Stimulated activated CD4-positive, alpha-beta T cell treated with anti-CD3 and anti-CD28 coated beads, Interleukin-4, amount 100 ng/mL, for 1 hour (primary cell): ENCODE measurements at regions not wholly inside any gene's neighbourhood (a gene's known extent, or its start where the extent isn't known, plus 50 kb on each side); places are given as distances from the start of the nearest gene placed in this dataset.
"Not testable (repeated sequence)": the region's sequence is repeated elsewhere in the genome, so short reads cannot be mapped to it uniquely, and the experiment has no call there.

ENCODE experiments used
- DNase-seq: peaks from one replicate; pipeline ENCODE4 v3.0.0-alpha.2; 2020

- DNase-seq = not testable (repeated sequence)
Observed at GRCh38 chr14:105682442-105682841, 156.1 kb downstream of the TMEM121 start.

GRCh38 chr14:105682956-105683570, 156.7 kb downstream of the TMEM121 start:
- DNase-seq = no peak

GRCh38 chr14:105684056-105684455, 157.7 kb downstream of the TMEM121 start:
- not testable (repeated sequence) for DNase-seq

- not testable (repeated sequence) for DNase-seq
Observed at GRCh38 chr14:105684597-105684996, 158.2 kb downstream of the TMEM121 start.

- DNase-seq = no peak
Observed at GRCh38 chr14:105685003-105685402, 158.6 kb downstream of the TMEM121 start.

- DNase-seq = not testable (repeated sequence)
Observed at GRCh38 chr14:105685605-105686004, 159.2 kb downstream of the TMEM121 start.

GRCh38 chr14:105686050-105686449, 159.7 kb downstream of the TMEM121 start:
- not testable (repeated sequence) for DNase-seq

- DNase-seq = not testable (repeated sequence)
Observed at GRCh38 chr14:105686462-105687170, 160.2 kb downstream of the TMEM121 start.

GRCh38 chr14:105687171-105688022, 161.0 kb downstream of the TMEM121 start:
- DNase-seq = not testable (repeated sequence)

- DNase-seq = not testable (repeated sequence)
Observed at GRCh38 chr14:105688023-105688351, 161.6 kb downstream of the TMEM121 start.

GRCh38 chr14:105688664-105689221, 162.4 kb downstream of the TMEM121 start:
- not testable (repeated sequence) for DNase-seq

- no peak for DNase-seq
Observed at GRCh38 chr14:105689722-105690121, 163.3 kb downstream of the TMEM121 start.

GRCh38 chr14:105690671-105691070, 164.3 kb downstream of the TMEM121 start:
- no peak for DNase-seq

- DNase-seq = not testable (repeated sequence)
Observed at GRCh38 chr14:105691321-105692109, 165.1 kb downstream of the TMEM121 start.

- not testable (repeated sequence) for DNase-seq
Observed at GRCh38 chr14:105692110-105692685, 165.8 kb downstream of the TMEM121 start.

- no peak for DNase-seq
Observed at GRCh38 chr14:105694961-105695360, 168.6 kb downstream of the TMEM121 start.

- DNase-seq = not testable (repeated sequence)
Observed at GRCh38 chr14:105696388-105696787, 170.0 kb downstream of the TMEM121 start.

- not testable (repeated sequence) for DNase-seq
Observed at GRCh38 chr14:105697414-105697813, 171.0 kb downstream of the TMEM121 start.

GRCh38 chr14:105697955-105698354, 171.6 kb downstream of the TMEM121 start:
- not testable (repeated sequence) for DNase-seq

- DNase-seq = not testable (repeated sequence)
Observed at GRCh38 chr14:105698940-105699556, 172.7 kb downstream of the TMEM121 start.

GRCh38 chr14:105699706-105700105, 173.3 kb downstream of the TMEM121 start:
- not testable (repeated sequence) for DNase-seq
